ENCODE measurements at regions not wholly inside any gene's neighbourhood (a gene's known extent, or its start where the extent isn't known, plus 50 kb on each side); places are given as distances from the start of the nearest gene placed in this dataset.
A peak's percentile ranks its signal among the peaks of the same experiment; 100 is the strongest.

DNA sequence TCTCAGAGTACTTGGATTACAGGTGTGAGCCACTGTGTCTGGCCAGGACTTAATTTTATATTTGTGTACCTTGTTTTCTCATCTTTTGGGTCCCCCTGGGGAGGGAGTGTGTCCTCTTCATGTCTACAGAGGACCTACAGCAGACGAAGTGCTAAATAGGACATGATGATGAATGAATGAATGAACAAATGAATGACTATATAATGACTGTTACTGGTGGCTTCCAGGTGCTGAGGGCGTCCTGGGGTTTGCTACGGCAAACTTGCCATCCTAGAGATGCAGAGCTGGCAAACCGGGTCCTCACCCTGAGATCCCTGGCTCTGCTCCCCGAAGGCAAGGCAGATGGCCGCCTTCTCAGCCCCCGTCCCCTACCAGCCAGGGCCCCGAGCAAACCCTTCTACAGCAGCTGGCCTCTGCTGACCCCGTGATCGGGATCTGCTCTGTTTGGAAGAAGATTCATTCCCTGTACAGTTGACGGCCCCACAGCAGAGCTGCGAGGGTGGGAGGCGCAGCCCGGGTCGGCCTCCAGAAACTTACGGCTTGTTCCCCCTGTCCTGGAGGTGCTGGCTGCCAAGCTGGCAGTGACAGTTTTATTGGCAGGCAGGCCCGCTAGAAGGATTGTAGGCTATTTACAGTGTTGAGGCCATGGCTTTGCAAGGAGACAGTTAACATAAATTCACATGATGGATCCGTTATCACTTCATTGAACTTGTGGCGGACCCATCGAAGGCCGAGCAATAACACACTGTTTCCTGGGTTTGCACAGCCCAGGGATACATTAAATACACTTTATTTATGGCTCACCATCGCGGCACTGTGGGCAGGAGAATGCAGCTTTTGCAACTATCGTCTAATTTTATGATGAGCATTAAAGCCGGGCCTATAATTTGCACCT lies 197.7 kb upstream of the GSE1 start:
- DNase-seq = no peak

DNA sequence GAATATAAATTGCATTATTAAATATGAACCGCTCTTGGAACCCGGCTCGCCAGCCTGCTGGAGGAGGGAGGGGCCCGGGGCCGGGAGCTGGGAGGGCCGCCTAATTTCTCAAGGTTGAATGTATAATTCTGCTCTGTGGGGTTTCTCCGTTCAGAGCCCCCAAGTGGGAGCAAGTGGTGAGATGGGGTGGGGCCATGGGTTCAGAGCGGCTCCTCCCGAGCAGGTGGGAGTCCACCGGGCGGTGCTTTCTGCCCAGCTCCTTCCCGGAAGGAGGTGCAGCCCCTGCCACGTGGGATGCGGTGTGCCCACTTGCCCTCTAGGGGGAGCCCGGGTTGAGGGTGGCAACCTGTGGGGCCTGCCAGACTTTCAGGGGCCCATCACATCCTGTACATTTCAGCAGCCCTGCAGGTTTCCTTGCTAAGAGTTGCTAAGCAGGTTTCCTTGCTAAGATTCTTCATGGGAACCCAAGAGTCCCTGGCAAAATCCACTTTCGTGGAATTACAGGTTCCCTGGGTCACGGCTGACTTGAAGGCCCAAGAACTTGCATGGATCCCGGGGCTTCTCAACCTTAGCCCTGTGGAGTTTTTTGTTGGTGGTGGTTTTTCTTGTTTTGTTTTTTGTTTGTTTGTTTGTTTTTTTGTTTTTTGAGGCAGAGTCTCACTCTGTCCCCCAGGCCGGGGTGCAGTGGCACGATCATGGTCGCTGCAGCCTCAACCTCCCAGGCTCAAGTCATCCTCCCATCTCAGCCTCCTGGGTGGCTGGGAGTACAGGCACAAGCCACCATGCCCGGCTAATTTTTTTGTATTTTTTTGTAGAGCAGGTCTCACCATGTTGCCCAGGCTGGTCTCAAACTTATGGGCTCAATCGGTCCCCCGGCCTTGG lies 196.7 kb upstream of the GSE1 start:
- DNase-seq = peak; percentile 49

DNA sequence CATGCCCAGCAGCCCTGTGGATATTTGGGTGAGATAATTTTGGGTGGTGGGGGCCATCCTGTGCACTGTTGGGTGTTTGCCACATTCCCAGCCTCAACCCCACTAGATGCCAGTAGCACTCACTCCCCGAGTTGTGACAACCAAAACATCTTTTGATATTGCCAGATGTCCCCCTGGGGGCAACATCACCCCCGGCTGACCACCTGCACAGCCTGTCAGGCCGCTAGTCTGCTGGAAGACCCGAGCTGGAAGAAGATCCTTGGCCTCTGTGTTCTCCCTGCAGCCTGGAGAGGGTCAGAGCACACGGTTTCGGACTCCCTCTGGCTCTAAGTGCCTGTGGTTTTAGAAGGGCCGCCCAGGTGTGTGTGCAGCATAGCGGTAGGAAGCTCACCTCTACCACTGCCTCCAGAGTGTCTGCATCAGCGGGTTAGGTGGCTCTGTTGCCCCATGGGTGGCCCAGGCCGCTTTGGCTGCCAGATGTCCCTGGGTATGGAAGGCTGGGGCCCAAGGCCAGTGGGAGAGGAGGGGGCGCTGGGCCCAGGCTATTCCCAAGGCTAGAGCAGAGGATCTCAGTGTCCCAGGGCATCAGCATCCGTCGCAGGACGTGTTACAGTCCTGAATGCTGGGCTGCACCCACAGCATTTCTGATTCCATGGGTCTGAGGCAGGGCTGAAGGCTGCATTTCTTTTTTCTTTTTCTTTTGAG lies 195.8 kb upstream of the GSE1 start:
- no peak for DNase-seq

DNA sequence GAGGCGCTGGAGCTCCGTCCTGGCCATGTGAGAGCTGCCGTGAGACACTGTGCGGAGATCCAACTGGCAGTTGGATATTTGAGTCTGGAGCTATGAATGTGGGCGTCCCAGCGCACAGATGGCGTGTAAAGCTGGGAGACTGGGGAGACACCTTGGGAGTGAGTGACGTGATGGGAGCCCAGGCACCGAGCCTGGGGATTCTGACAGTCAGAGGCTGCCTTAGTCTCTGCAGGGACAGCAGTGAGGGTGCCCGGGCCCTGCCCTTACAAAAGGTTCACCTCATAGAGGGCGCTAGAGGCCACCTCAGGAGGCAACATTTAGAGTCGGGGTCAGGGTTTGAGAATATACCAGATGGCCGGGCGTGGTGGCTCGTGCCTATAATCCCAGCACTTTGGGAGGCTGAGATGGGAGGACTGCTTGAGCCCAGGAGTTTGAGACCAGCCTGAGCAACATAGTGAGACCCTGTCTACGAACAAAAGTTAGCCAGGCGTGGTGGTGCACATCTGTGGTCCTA lies 194.1 kb upstream of the GSE1 start:
- DNase-seq = peak; percentile 85

GRCh38 chr16:85419503-85420408 lies 193.4 kb upstream of the GSE1 start:
- DNase-seq = no peak

- DNase-seq = peak; percentile 54
Measured at GRCh38 chr16:85420501-85421337, 192.4 kb upstream of the GSE1 start.

DNA sequence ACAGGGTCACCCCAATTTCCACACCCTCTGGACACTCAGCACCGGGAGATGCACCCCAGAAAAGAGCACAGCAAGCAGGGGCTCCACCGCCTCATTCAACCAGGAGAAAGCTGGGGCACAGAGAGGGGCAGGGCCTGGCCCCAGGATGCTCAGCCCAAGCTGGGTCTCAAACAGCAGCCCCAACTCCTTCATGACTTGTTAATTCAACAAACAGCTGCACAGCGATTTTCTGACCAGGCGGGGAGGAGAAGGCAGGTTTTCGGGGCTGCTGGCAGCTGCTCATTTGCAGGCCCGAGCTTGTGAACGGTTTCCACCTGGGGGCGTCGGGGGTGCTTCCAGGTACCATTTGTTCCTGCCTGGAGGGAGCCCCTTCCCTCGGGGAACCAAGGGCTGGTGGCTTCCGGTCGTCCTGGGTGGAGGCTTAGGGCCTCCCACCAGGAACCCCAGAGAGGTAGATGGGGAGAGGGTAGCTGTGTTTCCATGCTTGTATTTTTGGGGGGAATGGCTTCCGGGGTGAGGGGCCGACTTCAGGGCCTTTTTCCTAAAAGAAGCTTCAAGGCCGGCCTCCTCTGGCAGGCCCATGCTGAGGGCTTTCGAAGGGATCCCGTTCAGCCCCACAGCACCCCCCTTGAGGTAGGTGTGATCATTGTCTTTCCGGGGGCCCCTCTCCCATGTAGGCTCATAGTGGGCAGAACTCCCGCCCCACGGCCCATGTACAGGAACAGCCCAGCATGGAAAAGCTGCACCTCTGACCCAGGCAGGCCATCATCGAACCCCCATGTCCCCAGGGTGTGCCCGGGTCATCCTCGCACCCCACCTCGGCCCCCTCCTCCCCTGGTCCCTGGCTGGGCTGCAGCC lies 191.6 kb upstream of the GSE1 start:
- no peak for DNase-seq

- DNase-seq = no peak
Measured at GRCh38 chr16:85422196-85422631, 190.9 kb upstream of the GSE1 start.

DNA sequence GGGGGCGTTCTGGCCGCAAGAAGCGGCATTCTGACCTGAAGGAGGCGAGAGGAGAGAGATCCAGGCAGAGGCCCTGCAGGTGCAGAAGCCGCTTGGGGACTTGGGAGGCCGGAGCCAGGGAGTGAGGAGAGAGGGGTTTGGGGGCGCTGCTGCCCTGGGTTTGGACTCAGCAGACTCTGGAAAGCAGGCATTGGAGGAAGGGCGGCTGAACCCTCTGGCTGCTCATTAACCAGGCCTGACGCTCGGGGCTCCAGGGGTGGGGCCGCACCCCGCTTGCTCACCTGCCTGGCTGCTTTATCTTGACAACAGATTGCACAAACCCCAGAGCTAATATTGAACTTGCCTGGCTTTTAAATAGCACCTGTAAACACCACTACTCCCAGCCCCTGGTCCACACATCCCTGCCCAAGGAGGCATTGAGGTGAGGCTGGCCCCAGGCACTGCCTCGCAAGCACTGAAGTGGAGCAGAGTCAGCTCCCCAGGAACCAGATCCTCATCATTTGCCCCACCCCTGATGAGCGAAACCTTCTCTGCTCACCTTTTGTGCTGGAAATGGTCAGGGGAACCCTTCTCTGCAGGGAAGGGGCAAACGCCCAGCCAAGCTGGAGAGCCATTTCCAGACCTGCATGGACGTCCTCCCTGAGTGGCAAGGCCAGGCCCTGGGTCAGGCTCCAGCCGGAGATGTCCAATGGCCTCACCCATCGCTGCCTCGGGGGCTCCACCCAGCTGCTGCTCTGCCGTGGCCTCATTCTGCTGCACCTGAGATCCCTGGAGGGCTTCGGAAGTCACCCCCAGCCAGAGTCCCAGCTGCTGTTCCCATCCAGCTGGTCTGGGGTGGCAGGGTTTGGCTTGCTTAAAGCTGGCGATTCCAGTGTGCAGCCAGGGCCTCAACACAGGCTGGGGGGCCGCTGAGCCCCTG lies 190.2 kb upstream of the GSE1 start:
- DNase-seq = no peak

- DNase-seq = no peak
Measured at GRCh38 chr16:85423631-85424030, 189.5 kb upstream of the GSE1 start.

DNA sequence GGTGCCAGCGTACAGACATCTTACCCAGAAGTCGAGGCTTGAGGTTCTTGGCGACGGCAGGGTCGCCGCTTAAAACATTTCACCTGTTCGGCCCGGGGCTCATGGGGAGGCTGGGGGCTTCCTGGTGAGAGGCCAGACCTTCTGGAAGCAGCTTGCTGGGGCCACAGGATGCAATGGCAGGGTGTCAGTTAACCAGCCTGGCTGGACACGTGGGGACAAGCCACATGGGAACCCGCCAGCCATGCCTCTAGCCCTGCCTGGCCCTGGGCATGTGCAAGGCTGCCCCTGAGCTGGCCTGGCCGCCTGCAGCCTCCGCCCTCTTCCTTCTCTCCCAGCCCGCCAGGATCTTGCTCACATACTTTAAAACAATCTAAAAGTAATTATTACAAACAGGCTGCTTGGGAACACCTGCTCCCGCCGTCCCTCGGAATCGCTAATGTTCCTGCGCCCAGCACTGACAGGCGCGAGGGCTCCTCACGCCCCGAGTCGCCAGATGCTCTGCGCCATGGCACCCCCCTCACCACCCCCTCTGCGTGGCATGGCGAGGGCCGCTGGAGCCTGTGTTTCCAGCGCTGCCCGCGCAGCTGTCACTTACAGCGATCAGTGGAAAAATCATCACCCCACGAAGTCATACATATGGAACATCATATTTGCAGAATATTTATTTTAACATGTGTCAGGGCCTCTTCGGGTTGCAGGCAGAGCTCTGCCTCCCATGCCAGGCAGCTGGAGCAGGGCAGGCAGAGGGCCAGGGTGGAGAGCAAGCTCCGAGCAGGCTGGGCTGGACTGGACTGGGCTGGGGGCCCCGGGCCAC lies 188.7 kb upstream of the GSE1 start:
- no peak for DNase-seq

DNA sequence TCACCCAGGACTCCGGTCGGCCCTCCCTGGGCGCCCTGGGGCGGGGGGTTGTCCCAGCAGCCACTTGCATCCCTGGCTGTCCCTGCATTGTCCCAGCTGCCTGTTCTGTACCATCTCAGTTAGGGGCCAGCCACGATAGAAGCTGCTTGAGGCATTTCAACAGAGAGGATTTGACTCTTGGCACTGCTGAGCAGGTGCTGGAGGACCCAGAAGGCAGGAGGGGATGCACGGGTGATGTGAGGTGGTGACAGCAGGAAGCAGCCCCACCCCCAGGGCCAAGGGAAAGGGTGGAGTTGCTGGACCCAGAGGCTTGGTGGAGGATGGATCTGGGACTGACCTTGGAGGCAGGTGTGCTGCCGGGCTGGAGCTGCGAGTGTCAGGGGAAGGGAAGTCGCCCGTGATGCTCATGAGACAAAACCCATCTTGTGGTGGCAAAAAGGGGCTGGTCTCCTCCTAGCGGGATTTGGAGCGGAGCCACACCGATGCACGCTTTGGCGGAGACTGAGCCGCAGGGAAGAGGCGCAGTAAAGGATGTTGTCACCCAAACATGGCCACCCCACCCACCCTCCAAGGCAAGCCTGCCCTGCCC lies 188.0 kb upstream of the GSE1 start:
- no peak for DNase-seq

GRCh38 chr16:85426806-85427205 lies 186.3 kb upstream of the GSE1 start:
- no peak for DNase-seq

DNA sequence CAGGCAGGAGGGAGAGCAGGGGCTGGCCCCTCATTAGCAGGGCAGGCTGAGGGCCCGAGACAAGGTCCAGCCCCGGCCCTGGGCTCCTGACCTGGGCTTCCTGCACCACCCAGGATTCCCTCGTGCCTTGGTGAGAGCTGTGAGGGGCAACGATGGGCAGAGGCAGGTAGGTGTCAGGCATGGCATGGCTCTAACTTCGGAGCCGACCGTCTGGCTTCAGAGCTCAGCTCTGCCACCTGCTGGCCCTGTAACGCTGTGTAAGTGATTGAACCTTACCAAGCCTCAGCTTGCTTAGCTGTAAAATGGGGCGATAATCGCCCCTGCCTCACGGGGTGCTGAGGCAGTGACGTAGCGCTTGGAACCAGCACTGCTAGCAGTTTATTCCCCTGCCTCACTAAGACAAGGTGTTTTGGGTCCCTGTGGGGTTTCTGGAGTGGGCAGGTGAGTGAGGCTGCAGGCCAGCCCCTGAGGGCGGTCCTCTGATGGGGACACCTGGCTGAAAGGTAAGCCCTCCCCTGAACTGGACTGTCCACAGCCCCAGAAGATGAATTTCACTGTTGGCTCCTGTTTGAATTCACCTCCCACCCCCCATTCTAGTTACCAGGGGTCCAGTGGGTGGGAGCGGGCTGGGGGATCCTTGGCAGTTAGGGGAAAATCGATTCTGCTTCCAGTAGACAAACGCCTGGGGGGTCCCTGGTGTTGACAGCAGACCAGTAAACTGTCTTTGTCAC lies 184.8 kb upstream of the GSE1 start:
- DNase-seq = peak; percentile 69

DNA sequence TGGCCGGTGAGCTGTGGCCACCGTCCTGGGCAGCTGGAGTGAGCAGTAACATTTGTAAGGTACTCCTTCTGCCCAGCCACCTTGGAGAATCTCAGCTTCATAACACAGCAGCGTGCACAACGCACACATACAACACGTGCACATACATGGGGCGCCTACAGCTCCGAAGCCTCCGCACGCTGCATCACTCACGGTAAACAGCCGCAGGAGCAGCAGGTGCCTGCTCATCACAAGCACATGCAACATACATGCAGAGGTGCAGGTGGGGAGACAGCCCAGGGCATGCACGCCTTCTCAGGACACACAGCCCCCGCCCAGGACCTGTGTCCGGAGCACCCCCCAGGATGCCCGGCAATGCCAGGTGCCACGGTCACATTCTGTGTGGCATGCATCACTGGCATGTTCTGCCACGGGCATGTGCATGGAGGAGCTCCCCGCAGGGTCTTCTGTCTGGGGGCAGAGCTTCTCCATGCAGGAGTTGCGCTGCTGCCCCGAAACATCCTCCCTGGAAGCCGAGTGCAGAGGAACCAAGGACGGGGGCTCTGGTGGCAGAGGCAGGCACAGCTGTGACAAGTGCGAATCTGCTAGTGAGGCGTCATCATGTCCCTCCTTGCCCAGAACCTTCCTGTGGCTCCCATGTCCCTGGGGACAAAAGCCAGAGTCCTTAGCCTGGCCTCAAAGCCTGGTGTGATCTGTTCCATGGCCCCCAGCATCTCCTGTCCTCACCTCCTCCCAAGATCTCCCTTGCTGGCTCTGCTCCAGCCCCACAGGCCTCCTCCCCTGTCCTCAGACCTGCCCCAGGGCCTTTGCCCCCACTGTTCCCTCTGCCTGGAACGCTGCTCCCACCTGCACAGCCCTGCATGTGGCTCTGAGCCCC lies 184.0 kb upstream of the GSE1 start:
- DNase-seq = no peak
